NB4 (cell line): ENCODE measurements at regions not wholly inside any gene's neighbourhood (a gene's known extent, or its start where the extent isn't known, plus 50 kb on each side); places are given as distances from the start of the nearest gene placed in this dataset.

Experiments used
- CTCF ChIP-seq: IDR thresholded peaks from one replicate; pipeline ENCODE4 v1.5.1; 2012; ENCODE audit warnings: low read depth, low read length
- POLR2A ChIP-seq: IDR thresholded peaks from 2 replicates; pipeline ENCODE4 v1.6.1; 2011; ENCODE audit warnings: mild to moderate bottlenecking; ENCODE audit not compliant: insufficient read length; ENCODE audit errors: extremely low read depth

- TF ChIP-seq POLR2A (no peak), CTCF (no peak)
Observed at GRCh38 chr4:28354880-28355656, 1494.4 kb downstream of the STIM2 start.
